BLaER1 treated with 17β-estradiol and CSF1 and Interleukin-3, amounts not matched to agents 10 nM and 100 nM (cell line): ENCODE measurements at regions not wholly inside any gene's neighbourhood (a gene's known extent, or its start where the extent isn't known, plus 50 kb on each side); places are given as distances from the start of the nearest gene placed in this dataset.

Source experiments
- H3K27ac ChIP-seq, 11 experiments: shearing (Covaris generic); formaldehyde crosslinking; 2 replicates each; pipeline ENCODE4 v1.8.1; 2022
- H3K27me3 ChIP-seq, 11 experiments: shearing (Covaris generic); formaldehyde crosslinking; 2 replicates each; pipeline ENCODE4 v1.8.1; 2022
- H3K36me3 ChIP-seq, 11 experiments: shearing (Covaris generic); formaldehyde crosslinking; 2 replicates each; pipeline ENCODE4 v1.8.1; 2022
- H3K4me1 ChIP-seq, 10 experiments: shearing (Covaris generic); formaldehyde crosslinking; 2 replicates each; pipeline ENCODE4 v1.8.1; 2022
- H3K4me2 ChIP-seq, 11 experiments: shearing (Covaris generic); formaldehyde crosslinking; 2 replicates each; pipeline ENCODE4 v1.8.1; 2022
- H3K4me3 ChIP-seq, 10 experiments: shearing (Covaris generic); formaldehyde crosslinking; 2 replicates each; pipeline ENCODE4 v1.8.1; 2022
- H3K9ac ChIP-seq, 11 experiments: shearing (Covaris generic); formaldehyde crosslinking; 2 replicates each; pipeline ENCODE4 v1.8.1; 2022
- H3K9me3 ChIP-seq, 11 experiments: shearing (Covaris generic); formaldehyde crosslinking; replicated peaks in 1 of 11; 2 replicates each; pipeline ENCODE4 v1.8.1; 2022
- H4K20me1 ChIP-seq, 11 experiments: shearing (Covaris generic); formaldehyde crosslinking; 2 replicates each; pipeline ENCODE4 v1.8.1; 2022
- Cebpa-rat ChIP-seq, 11 experiments: shearing (Covaris generic); IDR thresholded peaks; 2 replicates each; pipeline ENCODE4 v1.8.1; 2022

GRCh38 chr1:221414772-221415539, 326.9 kb downstream of the DUSP10 start:
- Histone ChIP-seq H3K4me1 (no peaks in the 10 kb centered on the region), H3K4me3 (no peak overlapping the region), H3K4me2 (no peak overlapping the region), H3K36me3 (no peaks in the 10 kb centered on the region), H3K9me3 (peaks cover 0 to 8% (median 0%) of the 10 kb centered on the region in 11 experiments; a peak in 2 of 22 replicates), H4K20me1 (no peaks in the 10 kb centered on the region), H3K9ac (no peak overlapping the region), H3K27ac (no peak overlapping the region), H3K27me3 (no peaks in the 10 kb centered on the region)
- no peak for TF ChIP-seq Cebpa-rat (IDR thresholded peaks at IDR 0.05)

GRCh38 chr1:221415651-221416050, 326.2 kb downstream of the DUSP10 start:
- Histone ChIP-seq H3K27ac (no peak overlapping the region), H3K4me3 (no peak overlapping the region), H3K36me3 (no peaks in the 10 kb centered on the region), H3K4me2 (no peak overlapping the region), H3K27me3 (no peaks in the 10 kb centered on the region), H4K20me1 (no peaks in the 10 kb centered on the region), H3K9ac (no peak overlapping the region), H3K9me3 (peaks cover 0 to 8% (median 0%) of the 10 kb centered on the region in 11 experiments; a peak in 2 of 22 replicates), H3K4me1 (no peaks in the 10 kb centered on the region)
- TF ChIP-seq Cebpa-rat (IDR thresholded peaks at IDR 0.05) = no peak

DNA sequence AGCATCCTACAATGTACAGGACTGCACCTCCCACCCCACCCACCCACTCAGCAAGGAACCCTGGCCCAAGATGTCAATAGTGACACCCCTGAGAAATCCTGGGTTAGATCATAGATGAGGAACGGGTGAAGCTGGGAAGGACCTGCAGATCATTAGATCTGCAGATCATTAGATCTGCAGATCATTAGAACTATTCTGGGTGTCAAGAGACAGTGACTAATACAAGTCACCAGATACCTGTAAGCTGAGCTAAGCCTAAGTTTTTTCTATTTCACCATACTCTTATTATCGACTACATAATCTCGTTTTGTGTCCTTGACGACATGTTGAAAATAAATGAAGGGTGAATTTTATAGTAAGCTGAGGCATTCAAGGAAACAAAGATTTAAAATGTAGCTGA, 325.7 kb downstream of the DUSP10 start:
- Histone ChIP-seq H4K20me1 (no peaks in the 10 kb centered on the region), H3K4me3 (no peak overlapping the region), H3K27me3 (no peaks in the 10 kb centered on the region), H3K36me3 (no peaks in the 10 kb centered on the region), H3K9ac (no peak overlapping the region), H3K27ac (no peak overlapping the region), H3K4me2 (no peak overlapping the region), H3K4me1 (no peaks in the 10 kb centered on the region), H3K9me3 (peaks cover 0 to 8% (median 0%) of the 10 kb centered on the region in 11 experiments; a peak in 2 of 22 replicates)
- no peak for TF ChIP-seq Cebpa-rat (IDR thresholded peaks at IDR 0.05)

GRCh38 chr1:221416723-221417122, 325.2 kb downstream of the DUSP10 start:
- no peak overlapping the region for H3K9ac ChIP-seq
- no peak overlapping the region for H3K4me2 ChIP-seq
- H3K27ac ChIP-seq = no peak overlapping the region
- H3K9me3 ChIP-seq = peaks cover 0 to 8% (median 0%) of the 10 kb centered on the region in 11 experiments; a peak in 2 of 22 replicates
- no peak overlapping the region for H3K4me3 ChIP-seq
- no peaks in the 10 kb centered on the region for H3K27me3 ChIP-seq
- H3K36me3 ChIP-seq = no peaks in the 10 kb centered on the region
- TF ChIP-seq Cebpa-rat (IDR thresholded peaks at IDR 0.05) = no peak
- no peaks in the 10 kb centered on the region for H3K4me1 ChIP-seq
- H4K20me1 ChIP-seq = no peaks in the 10 kb centered on the region

- Histone ChIP-seq H4K20me1 (no peaks in the 10 kb centered on the region), H3K4me2 (no peak overlapping the region), H3K27me3 (no peaks in the 10 kb centered on the region), H3K4me3 (no peak overlapping the region), H3K9me3 (no peaks in the 10 kb centered on the region), H3K4me1 (no peaks in the 10 kb centered on the region), H3K27ac (no peak overlapping the region), H3K9ac (no peak overlapping the region), H3K36me3 (no peaks in the 10 kb centered on the region)
- no peak for TF ChIP-seq Cebpa-rat (IDR thresholded peaks at IDR 0.05)
These were observed 323.5 kb downstream of the DUSP10 start for GRCh38 chr1:221418346-221418745.

DNA sequence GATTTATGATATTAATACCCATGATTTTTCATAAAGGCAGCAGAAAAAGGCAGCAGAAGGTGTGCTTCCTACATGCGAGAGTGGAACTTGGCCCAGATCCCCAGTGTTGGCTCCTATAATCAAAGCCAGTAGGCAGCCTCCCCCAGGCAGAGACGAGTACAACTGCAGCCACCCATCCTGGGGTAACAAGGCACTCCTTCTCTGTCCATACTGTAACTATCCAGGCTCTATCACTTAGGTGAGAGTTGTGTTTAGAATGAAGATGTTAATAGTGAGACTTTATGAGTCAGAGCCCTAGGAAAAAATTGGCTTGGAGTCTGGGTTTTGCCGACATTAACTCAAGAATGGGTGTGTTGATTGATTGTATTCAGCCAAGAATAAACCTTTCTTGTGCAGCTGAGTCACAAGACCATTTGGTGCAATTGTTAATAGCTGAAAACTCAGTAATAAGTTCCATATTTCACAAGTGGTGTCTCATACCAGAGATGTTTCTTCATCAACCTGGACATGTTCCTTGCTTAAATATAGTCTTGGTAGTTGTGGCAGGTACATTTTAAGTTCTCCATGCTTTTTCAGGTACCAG, 322.3 kb downstream of the DUSP10 start:
- H3K36me3 ChIP-seq = no peaks in the 10 kb centered on the region
- no peak overlapping the region for H3K4me3 ChIP-seq
- H3K9me3 ChIP-seq = peaks cover 0 to under 1% (median 0%) of the 10 kb centered on the region in 11 experiments; a peak in 1 of 22 replicates
- no peak overlapping the region for H3K4me2 ChIP-seq
- no peak for TF ChIP-seq Cebpa-rat (IDR thresholded peaks at IDR 0.05)
- H3K9ac ChIP-seq = no peak overlapping the region
- H3K27ac ChIP-seq = no peak overlapping the region
- no peaks in the 10 kb centered on the region for H3K4me1 ChIP-seq
- H3K27me3 ChIP-seq = no peaks in the 10 kb centered on the region
- H4K20me1 ChIP-seq = no peaks in the 10 kb centered on the region

DNA sequence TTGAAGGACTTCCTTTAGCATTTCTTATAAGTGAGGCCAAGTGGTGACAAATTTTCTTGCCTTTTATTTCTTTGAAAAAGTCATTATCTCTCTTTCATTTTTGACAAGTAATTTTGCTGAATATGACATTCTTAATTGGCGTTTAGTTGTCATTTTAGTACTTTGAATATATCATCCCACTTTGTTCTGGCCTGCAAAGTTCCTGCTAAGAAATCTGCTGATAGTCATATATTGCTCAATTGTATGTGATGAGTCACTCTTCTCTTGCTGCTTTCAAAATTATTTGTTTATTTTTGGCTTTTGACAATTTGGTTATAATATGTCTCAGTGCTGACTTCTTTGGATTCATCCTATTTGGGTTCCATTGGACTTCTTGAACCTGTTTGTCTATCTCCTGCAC, 312.6 kb downstream of the DUSP10 start:
- TF ChIP-seq Cebpa-rat (IDR thresholded peaks at IDR 0.05) = 0 out of 22 replicates have a peak, but pooled peaks of 1 of the 11 experiments have one; percentile 51
- H3K4me1 ChIP-seq = peaks cover 0 to 59% (median 0%) of the 10 kb centered on the region in 10 experiments; a peak in 6 of 20 replicates

DNA sequence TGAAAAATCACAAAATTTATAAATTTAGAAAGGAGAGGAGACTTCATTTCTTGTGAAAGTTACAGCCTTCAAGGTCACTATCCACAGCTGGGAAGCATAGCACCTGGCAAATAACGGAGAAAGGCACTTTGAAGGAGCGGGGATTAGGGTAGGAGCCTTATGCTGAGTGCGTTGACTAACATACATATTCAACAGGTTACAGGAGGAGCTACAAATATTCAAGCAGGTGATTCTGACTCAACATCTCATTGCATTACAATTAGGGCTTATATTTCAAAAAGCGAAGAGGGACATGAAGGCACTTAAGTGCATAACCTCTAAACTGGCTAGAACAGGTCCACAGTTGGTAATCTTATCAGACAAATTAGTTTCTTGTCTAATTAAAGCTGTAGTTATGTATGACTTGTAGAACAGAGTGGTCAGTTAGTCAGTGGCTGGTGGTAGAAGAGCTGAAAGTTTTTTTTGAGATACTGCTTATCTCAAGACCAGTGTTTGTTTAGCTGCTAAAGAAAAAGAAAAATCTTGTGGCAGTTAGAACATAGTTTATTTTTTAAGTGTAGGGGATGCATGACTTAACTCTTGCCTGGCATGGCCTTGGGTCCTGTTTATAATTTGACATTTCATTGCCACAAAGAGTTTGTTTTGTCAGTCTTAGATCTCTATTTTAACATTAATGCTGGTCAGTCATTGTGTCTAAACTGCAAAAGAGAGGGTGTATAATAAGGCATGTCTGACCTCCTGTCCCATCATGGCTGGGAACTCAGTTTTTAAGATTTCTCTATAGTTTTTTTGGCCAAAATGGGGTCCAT, 311.5 kb downstream of the DUSP10 start:
- no peaks in the 10 kb centered on the region for H4K20me1 ChIP-seq
- no peak for TF ChIP-seq Cebpa-rat (IDR thresholded peaks at IDR 0.05)
- no peaks in the 10 kb centered on the region for H3K27me3 ChIP-seq
- no peak overlapping the region for H3K4me3 ChIP-seq
- peaks cover 0 to 68% (median 0%) of the 10 kb centered on the region in 10 experiments; a peak in 6 of 20 replicates for H3K4me1 ChIP-seq
- H3K27ac ChIP-seq = peak overlapping the region in 3 of 11 experiments; percentile 42 to 68 (median 63); a peak in 5 of 22 replicates
- 0 out of 22 replicates have a peak, but pooled peaks cover 0 to 4% (median 0%) of the 10 kb centered on the region in 11 experiments for H3K36me3 ChIP-seq
- peak overlapping the region in 3 of 11 experiments; percentile 45 to 69 (median 63); a peak in 6 of 22 replicates for H3K4me2 ChIP-seq
- peaks cover 18 to 35% (median 23%) of the 10 kb centered on the region in 11 experiments for H3K9me3 ChIP-seq
- H3K9ac ChIP-seq = no peak overlapping the region; a peak in 1 of 22 replicates

More for the DNA sequence above, 312.6 kb downstream of the DUSP10 start:
- Histone ChIP-seq H3K4me2 (peak overlapping the region in 3 of 11 experiments; percentile 35 to 69 (median 63); a peak in 4 of 22 replicates), H3K36me3 (0 out of 22 replicates have a peak, but pooled peaks cover 0 to 4% (median 0%) of the 10 kb centered on the region in 11 experiments), H3K27me3 (no peaks in the 10 kb centered on the region), H3K4me3 (no peak overlapping the region), H3K9ac (no peak overlapping the region), H4K20me1 (no peaks in the 10 kb centered on the region), H3K27ac (peak overlapping the region in 3 of 11 experiments; percentile 42 to 68 (median 63); a peak in 6 of 22 replicates), H3K9me3 (peaks cover 19 to 42% (median 27%) of the 10 kb centered on the region in 11 experiments)
